ENCODE measurements at regions not wholly inside any gene's neighbourhood (a gene's known extent, or its start where the extent isn't known, plus 50 kb on each side); places are given as distances from the start of the nearest gene placed in this dataset.
"Not testable (repeated sequence)": the region's sequence is repeated elsewhere in the genome, so short reads cannot be mapped to it uniquely, and the experiment has no call there.

DNA sequence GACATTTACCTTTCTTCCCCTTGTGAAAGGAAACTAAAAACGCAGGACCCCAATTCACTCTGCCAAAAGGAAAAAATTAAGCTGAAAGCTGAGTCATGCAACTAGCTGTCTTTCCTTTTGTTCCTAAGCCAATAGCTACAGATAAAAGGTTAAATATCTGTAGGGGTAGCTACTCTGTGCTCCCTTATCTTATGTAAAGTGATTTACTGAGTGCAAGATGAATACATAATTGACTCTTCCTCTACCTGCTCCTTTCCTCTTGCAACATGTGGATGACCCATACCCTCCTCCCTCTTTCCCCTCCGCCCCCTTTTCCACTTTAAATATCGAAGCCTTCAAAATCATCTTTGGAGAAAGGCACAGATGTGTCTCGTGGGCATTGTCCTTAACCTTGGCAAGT lies 68.0 kb upstream of the ZNF157 start:
- Histone ChIP-seq H3K36me3 (ENCODE audit: control insufficient read depth in 2 of 2, extremely low read depth in 1 of 2, insufficient read depth in 2 of 2, low read length in 2 of 2) (no peaks in the 10 kb centered on the region), H2AFZ (ENCODE audit: low read depth, low read length) (no peak overlapping the region), H3K4me3 (replicated peaks in 1 of 3; ENCODE audit: insufficient read depth in 1 of 3, low read depth in 1 of 3, low read length in 3 of 3) (no peak overlapping the region), H3K27me3 (ENCODE audit: control insufficient read depth in 2 of 2, insufficient read depth in 2 of 2, low read length in 2 of 2) (no peaks in the 10 kb centered on the region), H3K9me3 (replicated peaks; ENCODE audit: control insufficient read depth, insufficient read depth, low read length) (no peaks in the 10 kb centered on the region), H3K4me1 (ENCODE audit: control insufficient read depth, extremely low read depth, insufficient read depth, low read length) (no peaks in the 10 kb centered on the region), H3K4me2 (ENCODE audit: insufficient read depth, low read length) (no peak overlapping the region), H3K79me2 (ENCODE audit: control insufficient read depth, insufficient read depth, low read length) (no peaks in the 10 kb centered on the region), H3K9me1 (replicated peaks; ENCODE audit: control insufficient read depth, extremely low read depth, insufficient read depth, low read length) (no peaks in the 10 kb centered on the region), H3K9ac (replicated peaks; ENCODE audit: extremely low read depth, insufficient read depth, low read length) (no peak overlapping the region), H4K20me1 (replicated peaks; ENCODE audit: control insufficient read depth, extremely low read depth, insufficient read depth, low read length) (no peaks in the 10 kb centered on the region), H3K27ac (ENCODE audit: insufficient read depth, low read depth, low read length) (no peak overlapping the region)
- TF ChIP-seq POLR2A (IDR thresholded peaks at IDR 0.05; ENCODE audit: low read depth, low read length) = no peak
- TF ChIP-seq, protein P1, sequence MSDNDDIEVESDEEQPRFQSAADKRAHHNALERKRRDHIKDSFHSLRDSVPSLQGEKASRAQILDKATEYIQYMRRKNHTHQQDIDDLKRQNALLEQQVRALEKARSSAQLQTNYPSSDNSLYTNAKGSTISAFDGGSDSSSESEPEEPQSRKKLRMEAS (IDR thresholded peaks at IDR 0.05; ENCODE audit: insufficient read depth, insufficient read length) = no peak
- TF ChIP-seq EZH2 (IDR thresholded peaks at IDR 0.05; ENCODE audit: borderline replicate concordance, low read depth, low read length, severe bottlenecking) = no peak
- TF ChIP-seq, protein P2, sequence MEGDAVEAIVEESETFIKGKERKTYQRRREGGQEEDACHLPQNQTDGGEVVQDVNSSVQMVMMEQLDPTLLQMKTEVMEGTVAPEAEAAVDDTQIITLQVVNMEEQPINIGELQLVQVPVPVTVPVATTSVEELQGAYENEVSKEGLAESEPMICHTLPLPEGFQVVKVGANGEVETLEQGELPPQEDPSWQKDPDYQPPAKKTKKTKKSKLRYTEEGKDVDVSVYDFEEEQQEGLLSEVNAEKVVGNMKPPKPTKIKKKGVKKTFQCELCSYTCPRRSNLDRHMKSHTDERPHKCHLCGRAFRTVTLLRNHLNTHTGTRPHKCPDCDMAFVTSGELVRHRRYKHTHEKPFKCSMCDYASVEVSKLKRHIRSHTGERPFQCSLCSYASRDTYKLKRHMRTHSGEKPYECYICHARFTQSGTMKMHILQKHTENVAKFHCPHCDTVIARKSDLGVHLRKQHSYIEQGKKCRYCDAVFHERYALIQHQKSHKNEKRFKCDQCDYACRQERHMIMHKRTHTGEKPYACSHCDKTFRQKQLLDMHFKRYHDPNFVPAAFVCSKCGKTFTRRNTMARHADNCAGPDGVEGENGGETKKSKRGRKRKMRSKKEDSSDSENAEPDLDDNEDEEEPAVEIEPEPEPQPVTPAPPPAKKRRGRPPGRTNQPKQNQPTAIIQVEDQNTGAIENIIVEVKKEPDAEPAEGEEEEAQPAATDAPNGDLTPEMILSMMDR (IDR thresholded peaks at IDR 0.05; ENCODE audit: extremely low read depth in 1 of 2, insufficient read depth in 1 of 2, low read depth in 1 of 2, low read length in 2 of 2) = no peak
- TF ChIP-seq JUN (IDR thresholded peaks at IDR 0.05; ENCODE audit: borderline replicate concordance, insufficient read depth, insufficient read length, low read depth) = no peak
- no peak for TF ChIP-seq GATA2 (IDR thresholded peaks at IDR 0.05; ENCODE audit: insufficient read depth, insufficient read length, low read depth, low read length)
- no peak for TF ChIP-seq POLR2AphosphoS5 (IDR thresholded peaks at IDR 0.05; ENCODE audit: insufficient read depth, low read depth, low read length)
- TF ChIP-seq MYC (IDR thresholded peaks at IDR 0.05; ENCODE audit: low read depth, low read length) = no peak
- TF ChIP-seq FOS (IDR thresholded peaks at IDR 0.05; ENCODE audit: borderline replicate concordance, insufficient read depth, low read length) = no peak
- dilution Hi-C loops (cut with MboI; ENCODE audit: extremely low pct_ligation_motif_present, low sequenced_read_pairs) = no loop called here
- no peak for DNase-seq (ENCODE audit: low read depth, low spot score)
- no peak for FAIRE-seq
- CTCF ChIA-PET = interaction anchor here (2.4 kb wide), 1 partner anchor 10 kb away, joined by 7 read pairs; no protein-coding TSS in a partner anchor
- POLR2A ChIA-PET = no interaction called here
- no TSS peak for BruUV-seq (replicated peaks)
- intact Hi-C loops (cut with micrococcal nuclease) = no loop called here

DNA sequence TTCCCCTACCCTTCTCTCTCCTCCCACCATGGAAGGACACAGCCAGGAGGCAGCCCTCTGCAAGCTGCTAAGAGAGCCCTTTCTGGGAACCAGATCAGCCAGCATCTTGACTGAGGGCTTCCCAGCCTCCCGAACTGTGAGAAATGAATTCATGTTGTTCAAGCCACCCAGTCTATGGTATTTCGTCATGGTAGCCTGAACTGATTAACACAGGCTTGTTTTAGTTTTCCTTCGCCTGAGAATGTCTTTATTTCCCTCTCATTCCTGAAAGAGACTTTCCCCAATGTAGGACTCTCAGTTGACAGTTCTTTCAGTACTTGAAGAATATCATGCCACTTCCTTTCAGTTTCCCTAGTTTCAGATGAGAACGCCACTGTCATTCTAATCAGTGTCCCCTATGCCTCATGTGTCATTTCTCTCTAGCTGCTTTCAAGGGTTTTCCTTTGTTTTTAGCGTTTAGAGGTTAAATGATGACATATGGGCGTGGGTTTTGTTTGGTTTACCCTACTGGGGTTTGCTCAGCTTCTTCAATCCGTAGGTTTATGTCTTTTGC lies 63.8 kb upstream of the ZNF157 start:
- H3K9ac ChIP-seq (replicated peaks; ENCODE audit: extremely low read depth, insufficient read depth, low read length); H3K79me2 ChIP-seq (ENCODE audit: control insufficient read depth, insufficient read depth, low read length); H3K9me1 ChIP-seq (replicated peaks; ENCODE audit: control insufficient read depth, extremely low read depth, insufficient read depth, low read length); POLR2A ChIA-PET; H3K27me3 ChIP-seq (ENCODE audit: control insufficient read depth in 2 of 2, insufficient read depth in 2 of 2, low read length in 2 of 2); H4K20me1 ChIP-seq (replicated peaks; ENCODE audit: control insufficient read depth, extremely low read depth, insufficient read depth, low read length); intact Hi-C loops (cut with micrococcal nuclease); dilution Hi-C loops (cut with MboI; ENCODE audit: extremely low pct_ligation_motif_present, low sequenced_read_pairs); H3K4me2 ChIP-seq (ENCODE audit: insufficient read depth, low read length); BruUV-seq (replicated peaks); H2AFZ ChIP-seq (ENCODE audit: low read depth, low read length); H3K4me1 ChIP-seq (ENCODE audit: control insufficient read depth, extremely low read depth, insufficient read depth, low read length); H3K4me3 ChIP-seq (replicated peaks in 1 of 3; ENCODE audit: insufficient read depth in 1 of 3, low read depth in 1 of 3, low read length in 3 of 3); H3K9me3 ChIP-seq (replicated peaks; ENCODE audit: control insufficient read depth, insufficient read depth, low read length); FAIRE-seq; H3K27ac ChIP-seq (ENCODE audit: insufficient read depth, low read depth, low read length); H3K36me3 ChIP-seq (ENCODE audit: control insufficient read depth in 2 of 2, extremely low read depth in 1 of 2, insufficient read depth in 2 of 2, low read length in 2 of 2); DNase-seq (ENCODE audit: low read depth, low spot score): not testable (repeated sequence)
- CTCF ChIA-PET = interaction anchor here (1.0 kb wide), 1 partner anchor 22 kb away, joined by 3 read pairs; no protein-coding TSS in a partner anchor

All from endothelial cell of umbilical vein (primary cell).